ENCODE measurements at regions not wholly inside any gene's neighbourhood (a gene's known extent, or its start where the extent isn't known, plus 50 kb on each side); places are given as distances from the start of the nearest gene placed in this dataset.

- peak overlapping the region; percentile 86 to 98 (median 94) for H3K27ac Mint-ChIP-seq
- Histone ChIP-seq H3K9ac (ENCODE audit: insufficient read depth, low read length, poor library complexity, severe bottlenecking) (no peak overlapping the region), H3K36me3 (replicated peaks in 1 of 2; ENCODE audit: control insufficient read depth in 1 of 2, insufficient read depth in 2 of 2, low read length in 2 of 2) (no peaks in the 10 kb centered on the region), H3K9me3 (replicated peaks in 1 of 2; ENCODE audit: control insufficient read depth in 1 of 2, insufficient read depth in 1 of 2, low read length in 2 of 2) (no peaks in the 10 kb centered on the region), H3K79me2 (ENCODE audit: insufficient read depth, low read length) (no peaks in the 10 kb centered on the region), H2AFZ (ENCODE audit: insufficient read depth, low read depth, low read length, poor library complexity, severe bottlenecking) (peak overlapping the region; percentile 89), H3K4me3 (replicated peaks in 1 of 3; ENCODE audit: low read depth in 2 of 3, low read length in 3 of 3) (peak overlapping the region; percentile 57 to 80 (median 57)), H4K20me1 (ENCODE audit: insufficient read depth, low read length) (no peaks in the 10 kb centered on the region), H3K27me3 (ENCODE audit: control insufficient read depth in 2 of 2, insufficient read depth in 2 of 2, low read length in 2 of 2) (no peaks in the 10 kb centered on the region), H3K27ac (ENCODE audit: low read depth in 1 of 2, low read length in 2 of 2) (peak overlapping the region in 1 of 2 donors; percentile 87), H3K4me1 (ENCODE audit: control insufficient read depth in 1 of 2, insufficient read depth in 2 of 2, low read length in 2 of 2) (peaks cover 34 to 42% of the 10 kb centered on the region in 2 donors), H3K4me2 (replicated peaks; ENCODE audit: extremely low read depth, low read length, poor library complexity, severe bottlenecking) (peak overlapping the region; percentile 85)
- H3K9me3 Mint-ChIP-seq, result no peaks in the 10 kb centered on the region
- peaks cover 46% of the 10 kb centered on the region for H3K4me1 Mint-ChIP-seq
- DNase-seq, result no peak
- peak overlapping the region; percentile 87 to 95 for H3K4me3 Mint-ChIP-seq
- intact Hi-C loops (cut with micrococcal nuclease), result loop anchor here (1.0 to 10.0 kb wide), 2 partner anchors 99 to 124 kb away; partner anchors contain the start of genes SSBP2 (in 2 of the 2) and ATG10 (in 1 of the 2)
- peaks cover 0 to 2% (median 0%) of the 10 kb centered on the region in 3 donors for H3K27me3 Mint-ChIP-seq (ENCODE audit: low read depth in 3 of 3)
- TF ChIP-seq, protein P1, sequence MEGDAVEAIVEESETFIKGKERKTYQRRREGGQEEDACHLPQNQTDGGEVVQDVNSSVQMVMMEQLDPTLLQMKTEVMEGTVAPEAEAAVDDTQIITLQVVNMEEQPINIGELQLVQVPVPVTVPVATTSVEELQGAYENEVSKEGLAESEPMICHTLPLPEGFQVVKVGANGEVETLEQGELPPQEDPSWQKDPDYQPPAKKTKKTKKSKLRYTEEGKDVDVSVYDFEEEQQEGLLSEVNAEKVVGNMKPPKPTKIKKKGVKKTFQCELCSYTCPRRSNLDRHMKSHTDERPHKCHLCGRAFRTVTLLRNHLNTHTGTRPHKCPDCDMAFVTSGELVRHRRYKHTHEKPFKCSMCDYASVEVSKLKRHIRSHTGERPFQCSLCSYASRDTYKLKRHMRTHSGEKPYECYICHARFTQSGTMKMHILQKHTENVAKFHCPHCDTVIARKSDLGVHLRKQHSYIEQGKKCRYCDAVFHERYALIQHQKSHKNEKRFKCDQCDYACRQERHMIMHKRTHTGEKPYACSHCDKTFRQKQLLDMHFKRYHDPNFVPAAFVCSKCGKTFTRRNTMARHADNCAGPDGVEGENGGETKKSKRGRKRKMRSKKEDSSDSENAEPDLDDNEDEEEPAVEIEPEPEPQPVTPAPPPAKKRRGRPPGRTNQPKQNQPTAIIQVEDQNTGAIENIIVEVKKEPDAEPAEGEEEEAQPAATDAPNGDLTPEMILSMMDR (IDR thresholded peaks at IDR 0.05), result no peak
- H3K36me3 Mint-ChIP-seq, result peaks cover 0 to 2% of the 10 kb centered on the region in 2 donors
- 10% methylated on average over 2 of the region's 6 CpGs for WGBS (ENCODE audit: insufficient coverage)
Measured at GRCh38 chr5:81850501-81851357, 99.8 kb upstream of the SSBP2 start.

- peaks cover 0 to 2% (median 0%) of the 10 kb centered on the region in 3 donors for H3K27me3 Mint-ChIP-seq (ENCODE audit: low read depth in 3 of 3)
- Histone ChIP-seq H3K4me1 (ENCODE audit: control insufficient read depth in 1 of 2, insufficient read depth in 2 of 2, low read length in 2 of 2) (peaks cover 34 to 42% of the 10 kb centered on the region in 2 donors), H3K9me3 (replicated peaks in 1 of 2; ENCODE audit: control insufficient read depth in 1 of 2, insufficient read depth in 1 of 2, low read length in 2 of 2) (no peaks in the 10 kb centered on the region), H4K20me1 (ENCODE audit: insufficient read depth, low read length) (no peaks in the 10 kb centered on the region), H3K4me3 (replicated peaks in 1 of 3; ENCODE audit: low read depth in 2 of 3, low read length in 3 of 3) (no peak overlapping the region), H3K4me2 (replicated peaks; ENCODE audit: extremely low read depth, low read length, poor library complexity, severe bottlenecking) (no peak overlapping the region), H3K27ac (ENCODE audit: low read depth in 1 of 2, low read length in 2 of 2) (no peak overlapping the region), H3K36me3 (replicated peaks in 1 of 2; ENCODE audit: control insufficient read depth in 1 of 2, insufficient read depth in 2 of 2, low read length in 2 of 2) (no peaks in the 10 kb centered on the region), H3K9ac (ENCODE audit: insufficient read depth, low read length, poor library complexity, severe bottlenecking) (no peak overlapping the region), H2AFZ (ENCODE audit: insufficient read depth, low read depth, low read length, poor library complexity, severe bottlenecking) (no peak overlapping the region), H3K27me3 (ENCODE audit: control insufficient read depth in 2 of 2, insufficient read depth in 2 of 2, low read length in 2 of 2) (no peaks in the 10 kb centered on the region), H3K79me2 (ENCODE audit: insufficient read depth, low read length) (no peaks in the 10 kb centered on the region)
- TF ChIP-seq, protein P1 (IDR thresholded peaks at IDR 0.05), result no peak
- H3K27ac Mint-ChIP-seq, result peak overlapping the region in 3 of 7 donors; percentile 6 to 65 (median 47)
- no peak overlapping the region for H3K4me3 Mint-ChIP-seq
- no peak for DNase-seq
- H3K36me3 Mint-ChIP-seq, result peaks cover 0 to 2% of the 10 kb centered on the region in 2 donors
- intact Hi-C loops (cut with micrococcal nuclease), result loop anchor here (10.0 kb wide), 2 partner anchors 125 to 345 kb away; partner anchors contain the start of gene ATG10 (in 1 of the 2)
- peaks cover 46% of the 10 kb centered on the region for H3K4me1 Mint-ChIP-seq
- 95% methylated on average over 3 of the region's 4 CpGs for WGBS (ENCODE audit: insufficient coverage)
- H3K9me3 Mint-ChIP-seq, result no peaks in the 10 kb centered on the region
Measured at GRCh38 chr5:81849770-81850367, 99.0 kb upstream of the SSBP2 start.
